ENCODE measurements at regions not wholly inside any gene's neighbourhood (a gene's known extent, or its start where the extent isn't known, plus 50 kb on each side); places are given as distances from the start of the nearest gene placed in this dataset.

GRCh38 chr21:35139382-35139715 is 90.2 kb upstream of the RUNX1 start:
- Mint-ChIP-seq H3K4me3 (peak overlapping the region; percentile 70), H3K27me3 (ENCODE audit: low read depth) (no peaks in the 10 kb centered on the region), H3K36me3 (ENCODE audit: low read depth) (no peaks in the 10 kb centered on the region), H3K27ac (peak overlapping the region; percentile 95), H3K4me1 (ENCODE audit: low read depth) (peaks cover 35% of the 10 kb centered on the region), H3K9me3 (peaks cover 2% of the 10 kb centered on the region)
- intact Hi-C loops (cut with micrococcal nuclease): loop anchor here (1.0 to 5.0 kb wide), 11 partner anchors 11 to 327 kb away; no protein-coding TSS in a partner anchor
- DNase-seq: peak; percentile 27
- CTCF ChIA-PET: interaction anchor here (0.7 to 1.4 kb wide), 3 partner anchors 9 to 274 kb away, joined by 3 to 7 read pairs (median 4); no protein-coding TSS in a partner anchor

DNA sequence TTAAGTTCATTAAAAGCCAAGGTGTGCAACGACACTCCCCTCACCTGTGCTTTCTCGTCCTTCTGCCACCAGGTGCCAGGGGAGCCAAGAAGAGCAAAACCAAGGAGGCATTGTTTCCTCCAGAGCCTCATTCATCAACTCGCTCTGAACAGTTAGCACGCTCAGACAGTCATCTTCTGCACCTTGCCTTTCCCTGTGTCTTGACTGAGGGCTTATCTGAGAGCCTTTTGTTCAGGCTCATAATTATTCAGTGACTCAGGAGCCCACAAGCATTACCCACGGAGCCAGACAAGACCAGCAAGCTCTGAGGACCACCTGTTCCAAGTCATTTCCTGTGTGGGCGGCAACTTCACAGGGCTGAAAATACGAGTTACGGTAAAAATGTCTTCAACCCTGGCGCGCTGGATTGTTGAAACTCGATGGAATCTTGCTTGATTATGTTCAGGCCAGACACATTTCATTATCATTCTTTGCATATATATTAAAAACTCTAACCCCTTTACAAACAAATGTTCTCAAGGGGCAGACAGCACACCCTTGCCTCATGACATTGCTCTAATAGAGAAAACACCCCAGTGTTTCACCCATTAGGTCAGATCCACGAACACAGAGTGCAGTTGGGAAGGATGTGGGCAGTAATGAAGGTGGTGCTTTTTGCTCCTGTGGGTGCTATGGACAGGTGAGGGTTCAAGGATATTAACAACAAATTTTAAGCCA is 89.7 kb upstream of the RUNX1 start:
- Mint-ChIP-seq H3K27me3 (ENCODE audit: low read depth) (no peaks in the 10 kb centered on the region), H3K27ac (peak overlapping the region; percentile 95), H3K9me3 (peaks cover 2% of the 10 kb centered on the region), H3K4me1 (ENCODE audit: low read depth) (peaks cover 38% of the 10 kb centered on the region), H3K36me3 (ENCODE audit: low read depth) (no peaks in the 10 kb centered on the region), H3K4me3 (peak overlapping the region; percentile 70)
- DNase-seq: peak; percentile 87
- intact Hi-C loops (cut with micrococcal nuclease): loop anchor here (1.0 to 5.0 kb wide), 12 partner anchors 11 to 327 kb away; no protein-coding TSS in a partner anchor
- CTCF ChIA-PET: interaction anchor here (0.5 to 1.4 kb wide), 5 partner anchors 9 to 273 kb away, joined by 3 to 7 read pairs (median 3); no protein-coding TSS in a partner anchor

GRCh38 chr21:35136586-35137219 is 87.6 kb upstream of the RUNX1 start:
- Mint-ChIP-seq H3K27ac (no peak overlapping the region), H3K27me3 (ENCODE audit: low read depth) (no peaks in the 10 kb centered on the region), H3K4me1 (ENCODE audit: low read depth) (peaks cover 39% of the 10 kb centered on the region), H3K4me3 (no peak overlapping the region), H3K9me3 (peaks cover 2% of the 10 kb centered on the region), H3K36me3 (ENCODE audit: low read depth) (no peaks in the 10 kb centered on the region)
- DNase-seq: no peak
- intact Hi-C loops (cut with micrococcal nuclease): loop anchor here (5.0 kb wide), 1 partner anchor 324 kb away; no protein-coding TSS in a partner anchor
- CTCF ChIA-PET: interaction anchor here (0.7 to 1.4 kb wide), 2 partner anchors 79 to 263 kb away, joined by 3 read pairs; no protein-coding TSS in a partner anchor

DNA sequence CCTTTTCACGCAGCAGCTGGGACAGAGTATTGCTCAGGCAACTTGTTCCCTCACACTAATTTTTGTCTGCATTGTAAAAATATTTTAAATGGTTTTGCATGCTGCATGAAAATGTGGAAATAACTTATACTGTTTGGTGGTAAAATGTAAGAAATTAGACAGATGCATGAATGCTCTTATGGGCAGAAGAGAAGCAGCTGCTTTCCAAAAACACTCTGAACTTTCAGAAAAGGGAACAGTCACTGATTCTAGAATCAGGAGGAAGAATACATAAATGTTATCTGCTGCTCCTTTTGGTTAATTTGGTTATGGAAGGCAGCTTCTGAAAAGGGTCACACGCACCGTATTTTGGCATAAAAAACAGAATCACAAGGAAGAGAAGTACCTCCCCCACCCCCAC is 87.0 kb upstream of the RUNX1 start:
- no peaks in the 10 kb centered on the region for H3K27me3 Mint-ChIP-seq (ENCODE audit: low read depth)
- no peaks in the 10 kb centered on the region for H3K9me3 Mint-ChIP-seq
- H3K4me1 Mint-ChIP-seq (ENCODE audit: low read depth): peaks cover 39% of the 10 kb centered on the region
- CTCF ChIA-PET: interaction anchor here (1.4 kb wide), 1 partner anchor 264 kb away, joined by 3 read pairs; no protein-coding TSS in a partner anchor
- intact Hi-C loops (cut with micrococcal nuclease): loop anchor here (5.0 kb wide), 1 partner anchor 324 kb away; no protein-coding TSS in a partner anchor
- H3K36me3 Mint-ChIP-seq (ENCODE audit: low read depth): no peaks in the 10 kb centered on the region
- no peak overlapping the region for H3K27ac Mint-ChIP-seq
- no peak for DNase-seq
- H3K4me3 Mint-ChIP-seq: no peak overlapping the region

- Mint-ChIP-seq H3K4me3 (no peak overlapping the region), H3K27me3 (ENCODE audit: low read depth) (no peaks in the 10 kb centered on the region), H3K36me3 (ENCODE audit: low read depth) (no peaks in the 10 kb centered on the region), H3K4me1 (ENCODE audit: low read depth) (peaks cover 36% of the 10 kb centered on the region), H3K9me3 (no peaks in the 10 kb centered on the region), H3K27ac (no peak overlapping the region)
- CTCF ChIA-PET: no interaction called here
- DNase-seq: no peak
- intact Hi-C loops (cut with micrococcal nuclease): loop anchor here (5.0 kb wide), 1 partner anchor 323 kb away; no protein-coding TSS in a partner anchor
Observed at GRCh38 chr21:35135481-35135880, 86.4 kb upstream of the RUNX1 start.

GRCh38 chr21:35134309-35134708 is 85.2 kb upstream of the RUNX1 start:
- no peaks in the 10 kb centered on the region for H3K27me3 Mint-ChIP-seq (ENCODE audit: low read depth)
- CTCF ChIA-PET: no interaction called here
- intact Hi-C loops (cut with micrococcal nuclease): no loop called here

GRCh38 chr21:35128536-35128935 is 79.4 kb upstream of the RUNX1 start:
- Mint-ChIP-seq H3K27ac (no peak overlapping the region), H3K36me3 (ENCODE audit: low read depth) (peaks cover 1% of the 10 kb centered on the region), H3K27me3 (ENCODE audit: low read depth) (no peaks in the 10 kb centered on the region), H3K4me1 (ENCODE audit: low read depth) (no peaks in the 10 kb centered on the region), H3K4me3 (no peak overlapping the region), H3K9me3 (peaks cover 4% of the 10 kb centered on the region)
- DNase-seq: no peak
- intact Hi-C loops (cut with micrococcal nuclease): loop anchor here (1.0 kb wide), 1 partner anchor 29 kb away; no protein-coding TSS in a partner anchor
- CTCF ChIA-PET: no interaction called here

More at GRCh38 chr21:35134309-35134708, 85.2 kb upstream of the RUNX1 start:
- no peak for DNase-seq
- Mint-ChIP-seq H3K4me3 (no peak overlapping the region), H3K27ac (no peak overlapping the region), H3K36me3 (ENCODE audit: low read depth) (peaks cover 1% of the 10 kb centered on the region), H3K9me3 (no peaks in the 10 kb centered on the region), H3K4me1 (ENCODE audit: low read depth) (peaks cover 27% of the 10 kb centered on the region)

DNA sequence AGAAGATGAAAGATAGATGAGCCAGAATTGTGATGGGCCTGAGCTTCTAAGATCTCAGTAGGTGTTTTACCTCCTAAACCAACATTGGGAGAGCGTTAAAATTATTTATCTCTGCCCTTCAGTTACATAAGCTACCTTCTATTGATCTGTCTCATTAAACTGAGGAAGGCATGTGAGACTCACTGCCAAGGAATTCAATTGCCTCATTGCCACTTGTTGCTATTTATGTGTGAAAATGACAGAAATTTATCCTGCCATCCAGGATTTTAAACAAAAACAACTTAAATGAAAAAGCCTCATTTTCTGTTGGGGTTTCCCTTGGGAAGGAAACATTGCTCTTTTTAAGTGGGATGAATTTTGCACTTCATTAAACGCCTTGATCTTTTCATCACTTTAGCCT is 78.7 kb upstream of the RUNX1 start:
- CTCF ChIA-PET: no interaction called here
- Mint-ChIP-seq H3K4me3 (no peak overlapping the region), H3K36me3 (ENCODE audit: low read depth) (peaks cover 1% of the 10 kb centered on the region), H3K27me3 (ENCODE audit: low read depth) (no peaks in the 10 kb centered on the region), H3K4me1 (ENCODE audit: low read depth) (no peaks in the 10 kb centered on the region), H3K27ac (no peak overlapping the region), H3K9me3 (peaks cover 4% of the 10 kb centered on the region)
- DNase-seq: no peak
- intact Hi-C loops (cut with micrococcal nuclease): loop anchor here (1.0 kb wide), 1 partner anchor 29 kb away; no protein-coding TSS in a partner anchor

DNA sequence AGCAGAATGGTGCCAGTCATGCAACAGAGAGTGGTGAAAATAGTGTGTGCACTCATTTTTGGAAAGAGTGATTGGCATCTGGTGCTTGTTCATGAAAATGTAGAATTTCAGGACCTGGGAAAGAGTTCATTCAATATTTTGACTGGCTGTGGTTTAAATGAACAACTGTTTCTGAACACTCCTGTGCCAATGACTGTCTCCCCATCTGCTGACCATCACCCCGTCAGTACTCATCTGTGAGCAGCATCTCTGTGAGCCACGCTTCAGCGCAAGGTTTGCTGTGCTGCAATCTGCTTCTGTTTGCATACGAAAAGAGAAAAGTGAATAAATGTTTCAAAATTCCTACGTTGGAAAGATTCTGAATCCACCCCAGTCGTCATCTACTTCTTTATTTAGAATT is 77.9 kb upstream of the RUNX1 start:
- H3K36me3 Mint-ChIP-seq (ENCODE audit: low read depth): peaks cover 1% of the 10 kb centered on the region
- no peak for DNase-seq
- no peaks in the 10 kb centered on the region for H3K4me1 Mint-ChIP-seq (ENCODE audit: low read depth)
- CTCF ChIA-PET: no interaction called here
- no peak overlapping the region for H3K4me3 Mint-ChIP-seq
- intact Hi-C loops (cut with micrococcal nuclease): no loop called here
- H3K9me3 Mint-ChIP-seq: peaks cover 4% of the 10 kb centered on the region
- H3K27ac Mint-ChIP-seq: no peak overlapping the region
- H3K27me3 Mint-ChIP-seq (ENCODE audit: low read depth): no peaks in the 10 kb centered on the region

- H3K4me3 Mint-ChIP-seq: no peak overlapping the region
- H3K27ac Mint-ChIP-seq: no peak overlapping the region
- DNase-seq: no peak
- intact Hi-C loops (cut with micrococcal nuclease): no loop called here
- H3K36me3 Mint-ChIP-seq (ENCODE audit: low read depth): no peaks in the 10 kb centered on the region
- peaks cover 4% of the 10 kb centered on the region for H3K9me3 Mint-ChIP-seq
- CTCF ChIA-PET: interaction anchor here (0.6 kb wide), 1 partner anchor 291 kb away, joined by 3 read pairs; no protein-coding TSS in a partner anchor
- H3K4me1 Mint-ChIP-seq (ENCODE audit: low read depth): no peaks in the 10 kb centered on the region
- H3K27me3 Mint-ChIP-seq (ENCODE audit: low read depth): no peaks in the 10 kb centered on the region
Observed at GRCh38 chr21:35120631-35121180, 71.6 kb upstream of the RUNX1 start.

- CTCF ChIA-PET: interaction anchor here (0.9 kb wide), 1 partner anchor 130 kb away, joined by 4 read pairs; no protein-coding TSS in a partner anchor
- Mint-ChIP-seq H3K36me3 (ENCODE audit: low read depth) (no peaks in the 10 kb centered on the region), H3K4me3 (no peak overlapping the region), H3K9me3 (peaks cover 1% of the 10 kb centered on the region), H3K27me3 (ENCODE audit: low read depth) (no peaks in the 10 kb centered on the region), H3K27ac (no peak overlapping the region), H3K4me1 (ENCODE audit: low read depth) (no peaks in the 10 kb centered on the region)
- DNase-seq: no peak
- intact Hi-C loops (cut with micrococcal nuclease): no loop called here
Observed at GRCh38 chr21:35119501-35120047, 70.5 kb upstream of the RUNX1 start.

- no peak overlapping the region for H3K27ac Mint-ChIP-seq
- no peaks in the 10 kb centered on the region for H3K9me3 Mint-ChIP-seq
- CTCF ChIA-PET: no interaction called here
Observed at GRCh38 chr21:35116777-35117176, 67.7 kb upstream of the RUNX1 start.

More at GRCh38 chr21:35116777-35117176, 67.7 kb upstream of the RUNX1 start:
- Mint-ChIP-seq H3K4me3 (no peak overlapping the region), H3K36me3 (ENCODE audit: low read depth) (peaks cover 3% of the 10 kb centered on the region), H3K27me3 (ENCODE audit: low read depth) (no peaks in the 10 kb centered on the region), H3K4me1 (ENCODE audit: low read depth) (peaks cover 15% of the 10 kb centered on the region)
- intact Hi-C loops (cut with micrococcal nuclease): no loop called here
- DNase-seq: no peak
